SK-N-SH (cell line): ENCODE measurements at regions not wholly inside any gene's neighbourhood (a gene's known extent, or its start where the extent isn't known, plus 50 kb on each side); places are given as distances from the start of the nearest gene placed in this dataset.

Experiments used
- SMC3 ChIP-seq: IDR thresholded peaks from 2 replicates; pipeline ENCODE4 v1.6.1; 2012; ENCODE audit warnings: low read depth, low read length, improper control_type of control experiment
- TF ChIP-seq, protein P1 (sequence below): fragments of 200-600 bp; sonication (generic); IDR thresholded peaks from 2 replicates; pipeline ENCODE4 v1.6.1; 2017; ENCODE audit warnings: antibody characterized with exemption, mild to moderate bottlenecking, moderate library complexity

GRCh38 chr14:27528328-27528727 lies 930.5 kb upstream of the NOVA1 start:
- TF ChIP-seq, protein P1, sequence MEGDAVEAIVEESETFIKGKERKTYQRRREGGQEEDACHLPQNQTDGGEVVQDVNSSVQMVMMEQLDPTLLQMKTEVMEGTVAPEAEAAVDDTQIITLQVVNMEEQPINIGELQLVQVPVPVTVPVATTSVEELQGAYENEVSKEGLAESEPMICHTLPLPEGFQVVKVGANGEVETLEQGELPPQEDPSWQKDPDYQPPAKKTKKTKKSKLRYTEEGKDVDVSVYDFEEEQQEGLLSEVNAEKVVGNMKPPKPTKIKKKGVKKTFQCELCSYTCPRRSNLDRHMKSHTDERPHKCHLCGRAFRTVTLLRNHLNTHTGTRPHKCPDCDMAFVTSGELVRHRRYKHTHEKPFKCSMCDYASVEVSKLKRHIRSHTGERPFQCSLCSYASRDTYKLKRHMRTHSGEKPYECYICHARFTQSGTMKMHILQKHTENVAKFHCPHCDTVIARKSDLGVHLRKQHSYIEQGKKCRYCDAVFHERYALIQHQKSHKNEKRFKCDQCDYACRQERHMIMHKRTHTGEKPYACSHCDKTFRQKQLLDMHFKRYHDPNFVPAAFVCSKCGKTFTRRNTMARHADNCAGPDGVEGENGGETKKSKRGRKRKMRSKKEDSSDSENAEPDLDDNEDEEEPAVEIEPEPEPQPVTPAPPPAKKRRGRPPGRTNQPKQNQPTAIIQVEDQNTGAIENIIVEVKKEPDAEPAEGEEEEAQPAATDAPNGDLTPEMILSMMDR = peak; percentile 60
- peak; percentile 48; the same call in 1 of the 2 replicates for TF ChIP-seq SMC3
